HepG2 (cell line): ENCODE measurements at regions not wholly inside any gene's neighbourhood (a gene's known extent, or its start where the extent isn't known, plus 50 kb on each side); places are given as distances from the start of the nearest gene placed in this dataset.

Experiments used
- ATAC-seq: fragments of 200-7000 bp; cut with Tn5 transposase; 3 replicates; pipeline ENCODE4 v1.9.1; 2020; ENCODE audit warnings: mild to moderate bottlenecking, moderate library complexity
- BruUV-seq: library from RNA; stranded (reverse); fragments of 400-500 nt; replicated peaks from 2 replicates; lab custom pipeline; 2021; lab: Mats Ljungman, UMichigan
- CTCF ChIA-PET: fragments of 300-600 bp; formaldehyde crosslinking; extraction: SDS; loops from one replicate; lab custom pipeline; 2021; ENCODE audit warnings: low total read pairs, inconsistent platforms, low intra/inter-chr PET ratio; lab: Yijun Ruan, JAX
- POLR2A ChIA-PET: fragments of 350-600 bp; sonication (Branson Sonifier 250); formaldehyde crosslinking; loops from one replicate; lab custom pipeline; 2020; ENCODE audit warnings: antibody characterized with exemption, inconsistent platforms; lab: Yijun Ruan, JAX
- DNase-seq: peaks from one replicate; pipeline ENCODE4 v3.0.0-alpha.2; 2015; ENCODE audit warnings: low spot score
- FAIRE-seq: peaks from 3 replicates; lab custom pipeline; 2011; peaks lifted over from hg19 to GRCh38; lab: Jason Lieb, UNC
- H2AFZ ChIP-seq: one replicate; pipeline ENCODE4 v1.6.1; 2011; ENCODE audit warnings: low read length, inconsistent platforms
- H3K27ac ChIP-seq: fragments of 300-600 bp; 3 replicates; pipeline ENCODE4 v1.8.0; 2011; ENCODE audit warnings: mixed run types, mild to moderate bottlenecking, mixed read lengths, low read length, inconsistent platforms; ENCODE audit not compliant: insufficient read depth; ENCODE audit errors: extremely low read length
- H3K27me3 ChIP-seq, 2 experiments: fragments of 200-600 bp in 1 of 2; 2 replicates in 1 of 2; 3 replicates in 1 of 2; pipeline versions ENCODE4 v1.6.0 to v1.8.0; 2011; ENCODE audit warnings: low read length in 2 of 2, mild to moderate bottlenecking in 2 of 2, moderate library complexity in 2 of 2, inconsistent platforms in 1 of 2; ENCODE audit not compliant: insufficient read depth in 2 of 2, control insufficient read depth in 1 of 2
- H3K36me3 ChIP-seq, 2 experiments: fragments of 200-600 bp in 1 of 2; replicated peaks in 1 of 2; 2 replicates in 1 of 2; 3 replicates in 1 of 2; pipeline versions ENCODE4 v1.5.1 to v1.8.0; 2011; ENCODE audit warnings: low read length in 2 of 2, inconsistent platforms in 1 of 2; ENCODE audit not compliant: insufficient read depth in 2 of 2, control insufficient read depth in 1 of 2
- H3K4me1 ChIP-seq: 2 replicates; pipeline ENCODE4 v1.5.1; 2012; ENCODE audit warnings: low read length, inconsistent platforms; ENCODE audit not compliant: insufficient read depth
- H3K4me2 ChIP-seq: 2 replicates; pipeline ENCODE4 v1.6.0; 2011; ENCODE audit warnings: low read depth, low read length, inconsistent platforms
- H3K4me3 ChIP-seq, 3 experiments: fragments of 200-600 bp in 1 of 3; sonication (generic), shearing (Covaris generic) in 1 of 3; replicated peaks in 1 of 3; 2 replicates each; pipeline ENCODE4 v1.5.1; 2011 to 2016; ENCODE audit warnings: low read length in 3 of 3, inconsistent platforms in 2 of 3, low read depth in 2 of 3, mild to moderate bottlenecking in 2 of 3, control low read depth in 1 of 3, mixed read lengths in 1 of 3; ENCODE audit not compliant: insufficient read depth in 1 of 3
- H3K79me2 ChIP-seq: one replicate; pipeline ENCODE4 v1.6.1; 2011; ENCODE audit warnings: low read length, inconsistent platforms; ENCODE audit not compliant: insufficient read depth
- H3K9ac ChIP-seq: 2 replicates; pipeline ENCODE4 v1.6.0; 2011; ENCODE audit warnings: mild to moderate bottlenecking, low read depth, low read length, inconsistent platforms; ENCODE audit not compliant: insufficient read depth
- H3K9me3 ChIP-seq: 2 replicates; pipeline ENCODE4 v1.5.1; 2012; ENCODE audit warnings: mild to moderate bottlenecking, low read length
- H4K20me1 ChIP-seq: 2 replicates; pipeline ENCODE4 v1.6.0; 2011; ENCODE audit warnings: inconsistent platforms, mild to moderate bottlenecking, low read length, moderate library complexity; ENCODE audit not compliant: insufficient read depth
- CSRNP2 ChIP-seq: sonication (generic); formaldehyde crosslinking; conservative IDR thresholded peaks from 2 replicates; pipeline ENCODE4 v1.8.0; 2022; ENCODE audit warnings: low read depth, missing genetic modification reagents
- GATAD2A ChIP-seq: IDR thresholded peaks from 2 replicates; pipeline ENCODE4 v1.6.1; 2016
- GFI1 ChIP-seq: sonication (generic); formaldehyde crosslinking; IDR thresholded peaks from 2 replicates; pipeline ENCODE4 v1.5.0; 2020; ENCODE audit warnings: missing genetic modification reagents, mild to moderate bottlenecking, borderline replicate concordance
- HOXA9 ChIP-seq: sonication (generic); formaldehyde crosslinking; IDR thresholded peaks from 2 replicates; pipeline ENCODE4 v1.8.1; 2022; ENCODE audit warnings: missing genetic modification reagents, mild to moderate bottlenecking, moderate library complexity, borderline replicate concordance
- MAZ ChIP-seq, 2 experiments: sonication (generic) in 1 of 2; formaldehyde crosslinking in 1 of 2; IDR thresholded peaks; 2 replicates each; pipeline versions ENCODE4 v1.5.0 to v1.6.1; 2012 to 2020; ENCODE audit warnings: low read depth in 2 of 2, mild to moderate bottlenecking in 2 of 2, borderline replicate concordance in 1 of 2, improper control_type of control experiment in 1 of 2, low read length in 1 of 2, missing genetic modification reagents in 1 of 2, moderate library complexity in 1 of 2
- NR2F2 ChIP-seq: IDR thresholded peaks from 2 replicates; pipeline ENCODE4 v1.6.1; 2012; ENCODE audit warnings: low read depth, inconsistent platforms, borderline replicate concordance
- SPEN ChIP-seq: sonication (generic); formaldehyde crosslinking; IDR thresholded peaks from 2 replicates; pipeline ENCODE4 v1.5.1; 2020; ENCODE audit warnings: low read depth, mild to moderate bottlenecking, missing genetic modification reagents
- STAG1 ChIP-seq: sonication (generic); formaldehyde crosslinking; IDR thresholded peaks from 2 replicates; pipeline ENCODE4 v1.4.0; 2020; ENCODE audit warnings: missing genetic modification reagents
- TOPORS ChIP-seq: sonication (generic); formaldehyde crosslinking; IDR thresholded peaks from 2 replicates; pipeline ENCODE4 v1.8.0; 2023; ENCODE audit warnings: mild to moderate bottlenecking, missing genetic modification reagents
- ZEB1 ChIP-seq: IDR thresholded peaks from 2 replicates; pipeline ENCODE4 v1.6.1; 2012; ENCODE audit warnings: mild to moderate bottlenecking, low read depth, inconsistent platforms; ENCODE audit not compliant: insufficient replicate concordance
- ZNF3 ChIP-seq: IDR thresholded peaks from 2 replicates; pipeline ENCODE4 v1.7.0; 2017; ENCODE audit warnings: inconsistent platforms
- ZNF7 ChIP-seq: IDR thresholded peaks from 2 replicates; pipeline ENCODE4 v1.6.1; 2016; ENCODE audit warnings: missing biosample characterization, missing genetic modification reagents
- ZNF704 ChIP-seq: sonication (generic); formaldehyde crosslinking; IDR thresholded peaks from 2 replicates; pipeline ENCODE4 v1.8.1; 2023; ENCODE audit warnings: mild to moderate bottlenecking, inconsistent platforms, moderate library complexity, missing genetic modification reagents, borderline replicate concordance
- ZSCAN30 ChIP-seq: sonication (generic); formaldehyde crosslinking; IDR thresholded peaks from 2 replicates; pipeline ENCODE4 v1.5.0; 2020; ENCODE audit warnings: mild to moderate bottlenecking, missing genetic modification reagents
- WGBS: methylation state at CpG from one replicate; pipeline ENCODE4 v1.1.6; 2017; ENCODE audit warnings: low lambda C conversion rate; 5-methylcytosine and 5-hydroxymethylcytosine counted together
- in situ Hi-C: cut with HindIII; loops from 2 replicates; pipeline ENCODE4 v1.10.0; 2017; ENCODE audit warnings: low pct_unique_long_range_greater_than_20kb; ENCODE audit not compliant: extremely low pct_ligation_motif_present
- intact Hi-C: fragments of 100-400 bp; cut with micrococcal nuclease; formaldehyde crosslinking; loops from one replicate; pipeline ENCODE4 v1.10.0; 2022; ENCODE audit not compliant: unreplicated experiment
- TF ChIP-seq, protein P1 (sequence below): IDR thresholded peaks from 2 replicates; pipeline ENCODE4 v1.6.1; 2016; ENCODE audit warnings: low read depth
- TF ChIP-seq, protein P2 (sequence below): sonication (generic); formaldehyde crosslinking; IDR thresholded peaks from 2 replicates; pipeline ENCODE4 v1.8.1; 2023; ENCODE audit warnings: missing genetic modification reagents, mild to moderate bottlenecking, borderline replicate concordance
- TF ChIP-seq, protein P3 (sequence below): sonication (generic); formaldehyde crosslinking; IDR thresholded peaks from 2 replicates; pipeline ENCODE4 v1.5.1; 2020; ENCODE audit warnings: mild to moderate bottlenecking, missing genetic modification reagents, moderate library complexity

DNA sequence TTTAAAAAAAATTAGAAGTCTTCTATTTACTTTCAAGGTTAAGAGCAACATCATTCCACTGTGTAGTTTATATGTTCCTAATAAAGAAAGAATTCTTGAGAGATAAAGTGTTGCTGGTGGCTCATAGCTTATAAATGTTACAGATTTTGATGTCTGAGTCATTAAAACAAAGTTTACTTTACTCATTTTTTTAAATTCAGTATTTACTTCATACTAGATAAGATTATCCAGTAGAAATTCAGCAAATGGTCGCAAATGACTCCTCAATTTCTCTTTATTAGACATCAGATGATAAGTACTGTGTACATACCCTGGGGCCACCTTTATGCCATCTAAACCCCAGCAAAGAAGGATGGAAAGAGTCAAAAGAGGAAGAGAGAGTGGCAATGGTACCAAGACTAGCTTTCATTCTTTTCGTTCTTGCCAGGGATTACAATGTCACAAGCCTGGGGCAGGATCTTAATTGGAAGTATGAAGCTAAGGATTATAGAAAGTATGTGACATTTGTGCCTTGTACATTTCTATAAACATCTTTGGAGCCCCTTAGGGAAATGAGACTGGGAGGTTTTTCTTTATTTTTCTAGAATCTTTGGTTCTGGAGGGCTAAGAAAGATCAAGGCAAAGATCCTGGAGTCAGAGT lies 206.1 kb downstream of the CHRM2 start (continued):
- TF ChIP-seq GATAD2A (CRISPR knock-in tag) (no peak), MAZ (IDR thresholded peaks at IDR 0.05; ENCODE audit: borderline replicate concordance, low read depth, low read length) (no peak), MAZ (CRISPR knock-in tag; IDR thresholded peaks at IDR 0.05; ENCODE audit: low read depth) (no peak), STAG1 (CRISPR knock-in tag) (no peak), ZNF7 (CRISPR knock-in tag) (no peak)

GRCh38 chr7:137073571-137074325 lies 205.3 kb downstream of the CHRM2 start:
- no peaks in the 10 kb centered on the region for H4K20me1 ChIP-seq
- ChIA-PET POLR2A (no interaction called here), CTCF (no interaction called here)
- no peaks in the 10 kb centered on the region for H3K79me2 ChIP-seq
- H3K9ac ChIP-seq = no peak overlapping the region
- FAIRE-seq (no peak), DNase-seq (no peak), ATAC-seq (no peak)
- TF ChIP-seq, protein P1, sequence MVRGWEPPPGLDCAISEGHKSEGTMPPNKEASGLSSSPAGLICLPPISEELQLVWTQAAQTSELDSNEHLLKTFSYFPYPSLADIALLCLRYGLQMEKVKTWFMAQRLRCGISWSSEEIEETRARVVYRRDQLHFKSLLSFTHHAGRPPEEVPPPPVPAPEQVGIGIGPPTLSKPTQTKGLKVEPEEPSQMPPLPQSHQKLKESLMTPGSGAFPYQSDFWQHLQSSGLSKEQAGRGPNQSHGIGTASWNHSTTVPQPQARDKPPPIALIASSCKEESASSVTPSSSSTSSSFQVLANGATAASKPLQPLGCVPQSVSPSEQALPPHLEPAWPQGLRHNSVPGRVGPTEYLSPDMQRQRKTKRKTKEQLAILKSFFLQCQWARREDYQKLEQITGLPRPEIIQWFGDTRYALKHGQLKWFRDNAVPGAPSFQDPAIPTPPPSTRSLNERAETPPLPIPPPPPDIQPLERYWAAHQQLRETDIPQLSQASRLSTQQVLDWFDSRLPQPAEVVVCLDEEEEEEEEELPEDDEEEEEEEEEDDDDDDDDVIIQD = no peak
- TF ChIP-seq HOXA9 (no peak), SPEN (CRISPR knock-in tag) (no peak), ZNF704 (no peak), NR2F2 (no peak), GFI1 (no peak), ZSCAN30 (CRISPR knock-in tag) (no peak), TOPORS (CRISPR knock-in tag) (no peak), CSRNP2 (no peak), ZNF3 (CRISPR knock-in tag) (no peak), ZEB1 (no peak)
- TF ChIP-seq, protein P2, sequence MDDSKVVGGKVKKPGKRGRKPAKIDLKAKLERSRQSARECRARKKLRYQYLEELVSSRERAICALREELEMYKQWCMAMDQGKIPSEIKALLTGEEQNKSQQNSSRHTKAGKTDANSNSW (CRISPR knock-in tag) = no peak
- TF ChIP-seq, protein P3, sequence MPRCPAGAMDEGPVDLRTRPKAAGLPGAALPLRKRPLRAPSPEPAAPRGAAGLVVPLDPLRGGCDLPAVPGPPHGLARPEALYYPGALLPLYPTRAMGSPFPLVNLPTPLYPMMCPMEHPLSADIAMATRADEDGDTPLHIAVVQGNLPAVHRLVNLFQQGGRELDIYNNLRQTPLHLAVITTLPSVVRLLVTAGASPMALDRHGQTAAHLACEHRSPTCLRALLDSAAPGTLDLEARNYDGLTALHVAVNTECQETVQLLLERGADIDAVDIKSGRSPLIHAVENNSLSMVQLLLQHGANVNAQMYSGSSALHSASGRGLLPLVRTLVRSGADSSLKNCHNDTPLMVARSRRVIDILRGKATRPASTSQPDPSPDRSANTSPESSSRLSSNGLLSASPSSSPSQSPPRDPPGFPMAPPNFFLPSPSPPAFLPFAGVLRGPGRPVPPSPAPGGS (CRISPR knock-in tag) = no peak
- 35% methylated on average over 3 of the region's 3 CpGs for WGBS
- in situ Hi-C loops (no loop called here), intact Hi-C loops (no loop called here)
- BruUV-seq = no TSS peak
- H3K4me3 ChIP-seq = no peak overlapping the region
- H3K4me1 ChIP-seq = no peaks in the 10 kb centered on the region
- no peak overlapping the region for H2AFZ ChIP-seq
- no peak overlapping the region for H3K4me2 ChIP-seq
- H3K27me3 ChIP-seq = no peaks in the 10 kb centered on the region
- H3K36me3 ChIP-seq = no peaks in the 10 kb centered on the region
- H3K9me3 ChIP-seq = no peaks in the 10 kb centered on the region
- no peak overlapping the region for H3K27ac ChIP-seq
